Endothelial cell of umbilical vein (primary cell): ENCODE measurements at regions not wholly inside any gene's neighbourhood (a gene's known extent, or its start where the extent isn't known, plus 50 kb on each side); places are given as distances from the start of the nearest gene placed in this dataset.

ENCODE experiments used
- BruUV-seq: library from RNA; stranded (reverse); fragments of 400-500 nt; replicated peaks from 2 replicates; lab custom pipeline; 2021; lab: Mats Ljungman, UMichigan
- CTCF ChIA-PET: fragments of 300-600, 350-600 bp; sonication (Branson Sonifier 250); formaldehyde crosslinking; loops from one replicate; lab custom pipeline; 2021; ENCODE audit warnings: antibody characterized with exemption, inconsistent platforms; lab: Charles Lee
- POLR2A ChIA-PET: fragments of 300-600, 350-600 bp; sonication (Branson Sonifier 250); formaldehyde crosslinking; loops from one replicate; lab custom pipeline; 2021; ENCODE audit warnings: antibody characterized with exemption, inconsistent platforms; lab: Charles Lee
- DNase-seq: peaks from one replicate; pipeline ENCODE4 v3.0.0-alpha.2; 2011; ENCODE audit warnings: low read depth, low spot score
- FAIRE-seq: peaks from 2 replicates; lab custom pipeline; 2011; peaks lifted over from hg19 to GRCh38; lab: Jason Lieb, UNC
- H2AFZ ChIP-seq: 2 replicates; pipeline ENCODE4 v1.6.0; 2012; ENCODE audit warnings: low read depth, low read length, control low read depth, inconsistent platforms
- H3K27ac ChIP-seq: 2 replicates; pipeline ENCODE4 v1.5.1; 2011; ENCODE audit warnings: low read depth, mild to moderate bottlenecking, control low read depth, low read length, moderate library complexity; ENCODE audit not compliant: insufficient read depth
- H3K27me3 ChIP-seq, 2 experiments: 2 replicates each; pipeline versions ENCODE4 v1.6.0 to v1.6.1; 2011; ENCODE audit warnings: low read length in 2 of 2, mixed read lengths in 1 of 2; ENCODE audit not compliant: control insufficient read depth in 2 of 2, insufficient read depth in 2 of 2
- H3K36me3 ChIP-seq, 2 experiments: 2 replicates in 1 of 2; 3 replicates in 1 of 2; pipeline ENCODE4 v1.5.1; 2011; ENCODE audit warnings: low read length in 2 of 2, mild to moderate bottlenecking in 1 of 2, moderate library complexity in 1 of 2; ENCODE audit not compliant: control insufficient read depth in 2 of 2, insufficient read depth in 2 of 2; ENCODE audit errors: extremely low read depth in 1 of 2
- H3K4me1 ChIP-seq: 3 replicates; pipeline ENCODE4 v1.5.1; 2011; ENCODE audit warnings: mild to moderate bottlenecking, low read length; ENCODE audit not compliant: control insufficient read depth, insufficient read depth; ENCODE audit errors: extremely low read depth
- H3K4me2 ChIP-seq: 2 replicates; pipeline ENCODE4 v1.6.1; 2011; ENCODE audit warnings: low read length, control low read depth, mixed read lengths; ENCODE audit not compliant: insufficient read depth
- H3K4me3 ChIP-seq, 3 experiments: fragments of 200-600 bp in 1 of 3; sonication (generic), shearing (Covaris generic) in 1 of 3; replicated peaks in 1 of 3; 2 replicates each; pipeline ENCODE4 v1.5.1; 2011 to 2016; ENCODE audit warnings: control low read depth in 3 of 3, low read length in 3 of 3, mild to moderate bottlenecking in 2 of 3, inconsistent platforms in 1 of 3, low read depth in 1 of 3, moderate library complexity in 1 of 3; ENCODE audit not compliant: insufficient read depth in 1 of 3
- H3K79me2 ChIP-seq: 2 replicates; pipeline ENCODE4 v1.6.0; 2012; ENCODE audit warnings: low read length, inconsistent platforms; ENCODE audit not compliant: control insufficient read depth, insufficient read depth
- H3K9ac ChIP-seq: replicated peaks from 2 replicates; pipeline ENCODE3; 2011; ENCODE audit warnings: low read length, control low read depth; ENCODE audit not compliant: insufficient read depth; ENCODE audit errors: extremely low read depth
- H3K9me1 ChIP-seq: replicated peaks from 3 replicates; pipeline ENCODE4 v1.6.0; 2011; ENCODE audit warnings: mild to moderate bottlenecking, low read length; ENCODE audit not compliant: control insufficient read depth, insufficient read depth; ENCODE audit errors: extremely low read depth
- H3K9me3 ChIP-seq: replicated peaks from 2 replicates; pipeline ENCODE4 v1.5.1; 2012; ENCODE audit warnings: low read length, inconsistent platforms; ENCODE audit not compliant: control insufficient read depth, insufficient read depth
- H4K20me1 ChIP-seq: replicated peaks from 2 replicates; pipeline ENCODE3; 2011; ENCODE audit warnings: mild to moderate bottlenecking, low read length; ENCODE audit not compliant: control insufficient read depth, insufficient read depth; ENCODE audit errors: extremely low read depth
- CTCF ChIP-seq, 2 donors: IDR thresholded peaks; 1 replicate in 1 of 2; 2 replicates in 1 of 2; pipeline ENCODE4 v1.5.1; 2011; ENCODE audit warnings: low read length in 2 of 2, mild to moderate bottlenecking in 2 of 2, moderate library complexity in 2 of 2, control low read depth in 1 of 2, inconsistent platforms in 1 of 2, low read depth in 1 of 2; ENCODE audit not compliant: insufficient read depth in 1 of 2; ENCODE audit errors: extremely low read depth in 1 of 2
- EZH2 ChIP-seq: IDR thresholded peaks from 2 replicates; pipeline ENCODE4 v1.6.1; 2012; ENCODE audit warnings: borderline replicate concordance, low read depth, mild to moderate bottlenecking, moderate library complexity, low read length, inconsistent platforms; ENCODE audit not compliant: severe bottlenecking
- FOS ChIP-seq: IDR thresholded peaks from 2 replicates; pipeline ENCODE4 v1.6.1; 2011; ENCODE audit warnings: mild to moderate bottlenecking, low read length, moderate library complexity, borderline replicate concordance; ENCODE audit not compliant: insufficient read depth
- GATA2 ChIP-seq: IDR thresholded peaks from 2 replicates; pipeline ENCODE4 v1.7.0; 2011; ENCODE audit warnings: low read depth, mild to moderate bottlenecking, moderate library complexity, mixed read lengths, low read length; ENCODE audit not compliant: insufficient read length, insufficient read depth
- JUN ChIP-seq: IDR thresholded peaks from 2 replicates; pipeline ENCODE4 v1.6.1; 2011; ENCODE audit warnings: borderline replicate concordance, low read depth; ENCODE audit not compliant: insufficient read length, insufficient read depth
- MAX ChIP-seq: IDR thresholded peaks from 2 replicates; pipeline ENCODE4 v1.6.1; 2011; ENCODE audit not compliant: insufficient read depth, insufficient read length
- MYC ChIP-seq: IDR thresholded peaks from one replicate; pipeline ENCODE4 v1.6.1; 2011; ENCODE audit warnings: mild to moderate bottlenecking, low read depth, low read length
- POLR2A ChIP-seq: IDR thresholded peaks from 2 replicates; pipeline ENCODE4 v1.6.1; 2012; ENCODE audit warnings: low read depth, mild to moderate bottlenecking, control low read depth, low read length
- POLR2AphosphoS5 ChIP-seq: IDR thresholded peaks from 2 replicates; pipeline ENCODE4 v1.6.1; 2012; ENCODE audit warnings: low read depth, mild to moderate bottlenecking, control low read depth, low read length, moderate library complexity; ENCODE audit not compliant: insufficient read depth
- dilution Hi-C: fragments of 300-500 bp; cut with MboI; formaldehyde crosslinking; loops from one replicate; pipeline ENCODE4 v1.15.0; 2019; ENCODE audit warnings: low sequenced_read_pairs; ENCODE audit not compliant: extremely low pct_ligation_motif_present
- intact Hi-C: fragments of 100-400 bp; cut with micrococcal nuclease; formaldehyde crosslinking; loops from one replicate; pipeline ENCODE4 v1.10.0; 2022

DNA sequence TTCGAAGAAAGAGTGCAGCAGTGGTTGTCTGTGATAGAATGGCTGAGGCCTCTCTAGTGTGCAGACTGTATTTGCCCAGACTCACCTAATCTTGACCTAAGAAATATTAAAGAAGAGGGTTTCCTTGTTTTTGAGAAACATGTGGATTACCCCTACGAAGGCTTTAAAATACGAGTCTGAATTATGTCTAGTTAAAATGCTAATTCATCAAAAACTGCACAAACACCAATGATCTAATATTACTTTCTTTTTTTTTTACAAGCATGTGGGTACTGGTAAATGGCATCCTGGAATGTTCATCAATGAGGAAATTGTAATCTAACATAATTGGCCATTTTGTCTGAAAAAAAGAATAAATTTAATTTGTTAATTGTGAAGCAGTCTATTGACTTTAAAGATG is 510.9 kb downstream of the EPM2A start:
- intact Hi-C loops (no loop called here), dilution Hi-C loops (no loop called here)
- Histone ChIP-seq H4K20me1 (no peaks in the 10 kb centered on the region), H3K36me3 (no peaks in the 10 kb centered on the region), H3K9ac (no peak overlapping the region), H3K4me1 (no peaks in the 10 kb centered on the region), H3K27ac (no peak overlapping the region), H3K4me2 (no peak overlapping the region), H3K4me3 (no peak overlapping the region), H3K9me3 (no peaks in the 10 kb centered on the region), H3K79me2 (no peaks in the 10 kb centered on the region), H2AFZ (no peak overlapping the region), H3K27me3 (peaks cover 0 to 7% of the 10 kb centered on the region in 2 experiments), H3K9me1 (no peaks in the 10 kb centered on the region)
- BruUV-seq = no TSS peak
- ChIA-PET CTCF (no interaction called here), POLR2A (no interaction called here)
- TF ChIP-seq EZH2 (no peak), POLR2AphosphoS5 (no peak), MAX (no peak), GATA2 (no peak), CTCF (IDR thresholded peaks at IDR 0.05; ENCODE audit: extremely low read depth in 1 of 2, insufficient read depth in 1 of 2, low read depth in 1 of 2, low read length in 2 of 2) (no peak), FOS (no peak), JUN (no peak), POLR2A (no peak), MYC (no peak)
- DNase-seq = no peak
- no peak for FAIRE-seq
